ENCODE measurements at regions not wholly inside any gene's neighbourhood (a gene's known extent, or its start where the extent isn't known, plus 50 kb on each side); places are given as distances from the start of the nearest gene placed in this dataset.

- DNase-seq: no peak
Observed at GRCh38 chrX:43525901-43526610, 130.0 kb upstream of the MAOA start.

DNA sequence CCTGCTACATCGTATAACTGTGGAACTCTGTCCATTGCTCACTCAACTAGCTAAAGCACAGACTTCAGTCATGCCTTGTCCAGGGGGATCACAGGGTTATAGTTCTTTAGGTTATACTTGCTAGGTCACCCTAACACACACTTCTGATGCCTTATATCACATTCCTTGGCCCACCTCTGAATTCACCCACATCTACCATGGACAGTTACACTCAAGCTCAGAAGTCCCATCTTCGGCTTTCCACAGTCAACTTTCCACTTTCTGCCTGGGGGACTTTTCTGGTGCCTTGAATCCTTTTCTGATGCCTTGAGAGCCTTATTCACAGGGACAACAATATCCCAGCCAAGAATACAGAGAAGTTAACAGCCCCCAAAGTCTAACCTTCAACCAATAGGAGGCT lies 129.2 kb upstream of the MAOA start:
- no peak for DNase-seq

DNA sequence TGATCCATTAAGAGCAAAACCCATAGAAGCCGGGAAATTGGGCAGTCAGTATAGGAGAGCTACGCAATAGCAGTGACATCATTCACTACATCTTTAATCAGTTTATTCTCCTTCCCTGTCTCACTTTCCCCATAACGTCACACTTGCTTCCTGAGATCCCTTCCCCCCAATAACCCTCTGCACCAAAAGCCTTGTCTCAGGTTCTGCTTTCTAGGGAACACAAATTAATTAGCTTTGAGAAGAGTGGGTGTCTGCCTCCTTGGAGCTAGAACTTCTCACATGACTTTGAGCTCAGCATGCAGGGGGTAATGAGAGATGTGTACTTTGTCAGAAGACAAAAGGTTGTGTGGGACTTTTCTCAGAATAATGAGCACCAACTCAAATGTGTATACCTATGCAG lies 128.3 kb upstream of the MAOA start:
- DNase-seq: no peak

- DNase-seq: no peak
Observed at GRCh38 chrX:43530837-43531236, 125.3 kb upstream of the MAOA start.

DNA sequence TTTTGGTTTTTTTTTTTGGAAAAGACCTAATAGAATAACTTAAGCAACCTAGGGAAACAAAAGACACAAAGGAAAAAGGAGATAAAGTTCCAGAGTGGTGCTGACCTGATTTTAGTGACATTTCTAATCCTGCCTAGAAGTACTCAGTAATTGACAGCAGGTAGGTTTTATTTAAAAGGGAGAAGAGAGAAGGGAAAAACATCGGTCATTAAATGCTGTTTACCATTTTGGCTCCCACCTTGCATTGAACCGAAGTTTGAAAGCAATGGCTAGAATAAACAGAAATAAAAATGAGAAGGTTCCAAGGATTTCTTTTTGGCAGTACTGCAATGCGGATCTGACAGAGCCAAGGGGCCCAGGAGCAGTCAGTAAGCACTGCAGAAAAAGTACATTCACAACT lies 115.8 kb upstream of the MAOA start:
- no peak for DNase-seq

DNA sequence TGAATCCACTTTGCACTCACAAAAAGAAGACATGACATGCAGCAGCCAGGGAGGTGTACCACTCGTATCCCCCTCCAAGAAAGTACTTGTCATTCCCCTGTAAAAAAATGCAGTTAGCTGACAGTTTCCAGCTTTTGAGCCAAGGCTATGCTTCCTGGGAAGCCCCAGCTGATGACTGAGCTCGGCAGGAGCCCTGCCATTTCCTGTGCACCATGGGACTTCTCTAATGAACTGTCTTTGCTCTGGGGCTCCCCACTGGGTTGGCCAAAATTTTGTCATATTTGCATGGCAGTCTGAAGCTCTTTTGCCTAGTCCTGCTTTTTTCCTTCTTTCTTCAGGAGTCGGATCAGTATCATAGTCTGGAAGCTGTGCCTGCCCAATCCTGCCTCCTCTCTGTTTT lies 104.5 kb upstream of the MAOA start:
- no peak for DNase-seq

- DNase-seq: no peak
Observed at GRCh38 chrX:43552156-43552555, 103.9 kb upstream of the MAOA start.

DNA sequence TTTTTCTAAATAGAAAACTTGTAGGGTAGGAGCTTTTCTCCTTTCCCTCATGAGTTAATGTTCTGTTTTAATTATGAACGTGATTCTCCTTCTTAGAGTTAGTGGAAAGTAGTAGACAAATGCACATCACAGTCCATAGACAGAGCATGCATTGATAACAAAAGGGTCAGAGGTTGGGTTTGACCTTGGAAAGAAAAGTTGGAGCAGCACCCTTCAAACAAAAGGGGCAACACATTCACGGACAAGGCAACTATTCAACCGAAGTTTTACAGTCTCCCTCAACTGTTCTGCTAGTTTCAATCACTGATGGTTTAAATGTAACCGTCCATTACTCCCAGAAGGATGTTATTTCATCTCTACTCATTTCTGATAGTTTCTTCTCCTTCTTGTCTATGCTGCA lies 103.4 kb upstream of the MAOA start:
- DNase-seq: no peak

- no peak for DNase-seq
Observed at GRCh38 chrX:43553257-43553656, 102.8 kb upstream of the MAOA start.

DNA sequence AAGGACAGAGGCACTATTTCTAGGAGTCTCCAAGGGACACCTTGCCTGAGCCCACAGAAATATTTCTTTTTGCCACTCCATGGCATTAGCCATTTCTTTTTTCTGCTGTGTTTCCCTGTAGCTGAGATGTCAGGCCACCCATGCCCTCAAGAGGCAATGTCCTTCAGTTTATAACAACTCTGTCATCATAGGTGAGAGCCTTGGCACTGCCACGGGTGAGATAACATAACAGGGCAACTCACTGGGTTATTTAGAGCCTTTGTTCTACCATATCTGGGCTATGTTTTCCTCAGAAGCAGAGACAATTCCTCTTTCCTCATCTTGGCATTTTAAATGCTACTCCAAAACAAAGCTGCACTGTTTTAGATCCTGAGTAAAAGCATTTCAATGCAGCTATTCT lies 99.9 kb upstream of the MAOA start:
- no peak for DNase-seq

DNA sequence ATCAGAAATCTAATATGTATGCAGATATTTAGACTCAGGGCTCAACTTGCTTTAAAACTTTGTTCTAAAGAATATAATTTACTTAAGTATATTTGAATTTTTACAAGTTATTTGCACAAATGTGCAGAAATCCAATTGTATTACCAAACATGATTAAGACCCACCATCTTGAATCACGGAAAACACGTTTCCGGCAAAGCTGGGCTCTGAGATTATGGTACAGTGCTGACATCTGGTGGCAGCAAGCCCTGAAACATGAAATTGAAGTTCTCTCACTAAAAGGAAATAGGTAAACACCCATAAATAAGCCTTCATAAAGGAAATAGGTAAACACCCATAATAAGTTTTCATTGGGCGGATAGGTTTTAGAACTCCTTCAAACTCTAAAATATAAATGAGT lies 98.3 kb upstream of the MAOA start:
- peak; percentile 56 for DNase-seq

DNA sequence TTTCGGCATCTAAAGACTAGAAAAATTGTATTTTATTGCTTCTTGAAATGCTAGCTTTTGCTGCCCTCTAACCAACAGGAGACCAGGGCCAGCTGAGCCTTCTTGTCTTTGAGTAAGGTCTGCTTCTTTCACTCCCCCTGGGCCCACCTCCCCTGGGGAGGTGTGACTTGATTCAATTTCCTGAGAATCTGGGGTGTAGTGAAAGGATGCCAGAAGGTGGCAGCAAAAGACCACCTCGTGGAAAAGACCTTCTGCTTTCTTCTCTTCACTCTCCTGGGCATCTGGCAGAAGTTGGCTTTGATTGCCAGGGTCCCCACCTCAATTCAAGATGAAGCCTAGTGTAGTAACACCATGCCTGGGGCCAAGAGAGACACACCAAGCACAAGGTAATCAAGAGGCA lies 96.5 kb upstream of the MAOA start:
- peak; percentile 21 for DNase-seq

DNA sequence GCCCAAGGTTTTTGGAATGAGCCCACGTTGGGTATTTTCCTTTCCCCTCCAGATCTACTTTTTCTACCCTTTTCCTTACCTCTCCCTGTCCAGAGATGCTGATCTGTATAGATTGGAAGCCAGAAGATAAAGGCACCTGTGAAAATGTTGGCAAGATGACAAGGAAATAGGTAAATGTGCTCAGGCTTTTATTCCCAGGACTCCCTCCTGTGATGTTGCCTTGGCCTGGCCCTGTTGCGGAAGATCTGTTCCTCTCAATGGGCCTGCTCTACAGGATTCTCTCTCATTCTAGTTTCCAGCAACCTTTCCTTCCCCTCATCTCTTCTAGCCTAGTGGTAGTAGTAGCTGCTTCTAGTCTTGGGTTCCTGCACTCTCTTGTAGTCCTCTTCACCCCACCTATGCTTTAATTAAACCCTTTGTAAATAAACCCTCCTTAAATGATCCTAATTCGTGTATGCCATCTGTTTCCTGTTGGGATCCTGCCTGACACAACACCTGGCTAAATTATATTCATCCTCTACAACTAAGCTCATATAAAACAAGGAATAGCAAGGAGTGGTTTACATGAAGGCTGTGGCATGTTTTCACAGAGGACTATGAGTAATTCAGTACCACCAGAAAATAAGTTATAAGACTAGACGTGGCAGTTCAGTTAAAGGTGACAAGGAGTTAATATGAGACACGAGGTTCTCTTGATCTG lies 95.7 kb upstream of the MAOA start:
- DNase-seq: peak; percentile 40

GRCh38 chrX:43562372-43562771 lies 93.7 kb upstream of the MAOA start:
- DNase-seq: no peak

DNA sequence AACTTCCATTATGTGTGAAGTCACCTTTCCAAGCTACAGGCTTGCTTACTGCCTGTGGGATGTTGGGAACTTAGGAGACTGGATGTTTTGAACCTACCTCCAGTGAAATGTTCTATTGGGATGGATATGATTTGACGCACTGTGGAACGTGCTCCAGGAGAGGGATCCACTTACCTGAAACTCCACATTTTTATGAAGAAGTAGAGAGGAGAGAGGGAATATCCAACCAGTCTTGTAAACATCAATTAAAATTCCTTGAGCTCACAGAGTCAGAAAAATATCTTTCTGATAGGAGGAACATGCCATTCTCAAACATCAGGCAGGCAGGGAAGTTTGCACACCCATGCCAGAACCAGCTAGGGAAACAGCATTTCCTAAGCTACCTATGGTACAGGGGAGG lies 91.1 kb upstream of the MAOA start:
- DNase-seq: no peak

GRCh38 chrX:43566170-43566569 lies 89.9 kb upstream of the MAOA start:
- no peak for DNase-seq

DNA sequence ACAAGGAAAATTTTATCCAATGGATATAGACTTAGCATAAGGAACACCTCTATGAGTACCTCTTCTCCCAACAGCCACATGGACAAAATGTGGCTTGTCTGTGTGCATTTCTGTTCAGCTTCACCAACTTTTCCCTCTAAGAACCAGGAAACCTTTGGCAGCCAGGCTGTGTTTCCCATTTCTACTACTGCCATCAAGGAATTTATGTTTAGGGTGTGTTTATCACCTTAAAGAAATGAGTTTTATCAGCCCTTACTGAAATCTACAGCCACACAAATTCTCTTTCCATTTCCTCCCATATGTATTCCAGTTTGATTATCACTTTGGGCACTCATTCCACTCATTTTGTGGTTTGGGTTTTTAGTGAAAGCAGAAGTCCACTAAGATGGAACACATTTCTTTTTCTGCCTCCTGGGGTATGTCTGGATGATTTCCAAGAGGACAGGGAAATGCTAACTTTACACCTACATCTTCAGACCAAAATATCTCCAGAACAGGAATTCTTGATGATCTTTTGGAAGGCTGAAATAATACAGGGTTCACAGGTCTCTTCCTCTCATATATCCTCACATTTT lies 82.6 kb upstream of the MAOA start:
- no peak for DNase-seq

- DNase-seq: no peak
Observed at GRCh38 chrX:43580621-43581020, 75.5 kb upstream of the MAOA start.

DNA sequence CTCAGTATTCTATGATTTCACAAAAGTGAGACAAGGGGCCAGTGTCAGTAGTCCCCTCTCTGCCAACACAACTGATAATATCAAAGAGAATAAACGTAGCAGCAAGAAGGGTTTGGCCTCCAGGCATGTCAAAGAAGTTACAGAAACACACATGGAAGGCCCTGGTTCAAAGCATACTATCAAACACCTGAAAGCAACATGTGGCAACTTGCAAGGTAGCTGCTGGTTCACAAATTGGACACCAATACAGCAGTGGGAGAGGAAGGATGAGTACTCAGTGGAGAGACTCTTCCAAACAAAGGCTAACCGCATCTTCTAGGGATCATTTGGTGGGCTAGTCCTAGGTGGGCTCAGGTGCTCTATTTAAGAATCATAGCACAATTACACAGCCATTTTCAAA lies 74.9 kb upstream of the MAOA start:
- no peak for DNase-seq

DNA sequence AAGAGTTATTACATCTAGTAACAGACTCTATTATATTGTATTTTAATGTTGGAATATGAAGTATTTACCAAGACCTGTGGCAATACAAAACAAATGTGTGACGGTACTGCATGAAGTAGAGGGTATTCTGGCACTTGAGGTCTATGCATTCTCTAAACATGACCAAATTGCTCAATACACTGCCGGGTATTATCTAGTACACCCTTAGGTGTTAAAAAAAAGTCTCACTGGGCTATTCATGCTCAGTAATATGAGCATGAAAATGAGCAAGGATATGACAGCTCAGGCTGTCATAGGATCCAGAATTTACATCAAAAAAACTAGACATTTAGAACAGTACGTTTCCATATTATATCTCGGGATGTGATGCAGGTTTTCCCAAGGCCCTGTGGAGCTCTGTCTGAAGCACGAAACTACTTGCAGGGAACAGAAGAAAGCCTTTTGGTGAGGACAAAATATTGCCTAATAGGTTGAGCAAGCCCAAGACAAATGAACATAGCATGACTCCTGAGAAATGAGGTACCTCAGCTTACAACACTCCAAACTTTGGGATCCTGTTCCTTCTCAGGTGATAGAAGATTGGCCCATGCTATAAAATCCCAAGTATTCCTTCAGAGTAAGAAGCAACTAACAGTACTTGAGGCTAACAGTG lies 74.1 kb upstream of the MAOA start:
- DNase-seq: no peak

GRCh38 chrX:43582540-43582913 lies 73.6 kb upstream of the MAOA start:
- no peak for DNase-seq

GRCh38 chrX:43585922-43586321 lies 70.2 kb upstream of the MAOA start:
- no peak for DNase-seq

- DNase-seq: no peak
Observed at GRCh38 chrX:43586830-43587229, 69.3 kb upstream of the MAOA start.

- no peak for DNase-seq
Observed at GRCh38 chrX:43589735-43590134, 66.4 kb upstream of the MAOA start.
